ENCODE measurements at regions not wholly inside any gene's neighbourhood (a gene's known extent, or its start where the extent isn't known, plus 50 kb on each side); places are given as distances from the start of the nearest gene placed in this dataset.

DNA sequence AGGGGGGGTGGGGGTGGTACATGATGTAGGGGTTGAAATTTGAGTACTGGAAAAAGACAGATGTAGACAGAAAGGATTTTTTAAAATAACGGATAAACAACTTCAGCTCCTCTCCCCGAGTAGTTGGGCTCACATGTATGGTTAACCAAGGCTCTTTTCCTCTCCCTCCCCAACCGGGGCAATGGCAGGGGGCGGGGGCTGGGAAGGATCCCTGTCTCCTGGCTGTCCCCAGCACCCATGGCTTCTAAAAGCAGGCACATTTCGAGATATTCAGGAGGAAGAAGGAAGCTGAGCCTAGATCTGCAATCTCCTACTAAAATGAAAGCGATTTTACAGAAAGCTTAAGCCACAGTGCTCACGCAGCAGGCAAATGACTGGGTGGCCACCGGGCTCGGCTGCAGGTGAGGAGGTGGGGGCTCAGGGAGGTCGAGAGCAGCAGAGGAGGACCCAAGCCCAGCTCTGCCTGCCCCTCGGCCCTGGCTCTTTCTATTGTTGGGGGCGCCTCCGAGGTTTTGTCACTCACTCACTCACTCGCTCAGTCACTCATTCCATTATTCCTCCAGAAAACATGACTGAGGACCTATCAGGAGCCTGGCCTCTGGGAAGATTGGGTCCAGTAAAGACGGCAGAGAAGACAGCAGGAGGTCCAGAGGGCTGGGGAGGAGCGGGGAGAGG is 573.3 kb downstream of the PTPRU start:
- Histone ChIP-seq H4K20me1 (ENCODE audit: insufficient read depth, low read length, poor library complexity, severe bottlenecking) (no peaks in the 10 kb centered on the region), H2AFZ (ENCODE audit: low read length) (no peak overlapping the region), H3K79me2 (ENCODE audit: insufficient read depth, low read length) (no peaks in the 10 kb centered on the region), H3K36me3 (ENCODE audit: insufficient read depth, low read length) (no peaks in the 10 kb centered on the region), H3K27me3 (ENCODE audit: insufficient read depth, low read length, poor library complexity, severe bottlenecking) (no peaks in the 10 kb centered on the region), H3K9ac (ENCODE audit: low read depth, low read length, poor library complexity, severe bottlenecking) (no peak overlapping the region), H3K9me2 (replicated peaks; ENCODE audit: low read depth, low read length) (no peaks in the 10 kb centered on the region), H3F3A (ENCODE audit: low read depth) (no peaks in the 10 kb centered on the region), H3K4me2 (ENCODE audit: low read depth, low read length, poor library complexity, severe bottlenecking) (no peak overlapping the region), H3K9me3 (ENCODE audit: insufficient read depth, low read depth, low read length) (no peaks in the 10 kb centered on the region), H3K4me3 (ENCODE audit: low read length, poor library complexity, severe bottlenecking) (no peak overlapping the region), H3K4me1 (ENCODE audit: insufficient read depth, low read length, poor library complexity, severe bottlenecking) (no peaks in the 10 kb centered on the region)
- TF ChIP-seq EZH2phosphoT487 (IDR thresholded peaks at IDR 0.05; ENCODE audit: borderline replicate concordance) (no peak), CTCF (conservative IDR thresholded peaks at IDR 0.05; ENCODE audit: low read length) (no peak)

GRCh38 chr1:29808141-29808995 is 572.0 kb downstream of the PTPRU start:
- Histone ChIP-seq H3K27me3 (ENCODE audit: insufficient read depth, low read length, poor library complexity, severe bottlenecking) (no peaks in the 10 kb centered on the region), H3K36me3 (ENCODE audit: insufficient read depth, low read length) (no peaks in the 10 kb centered on the region), H3K9ac (ENCODE audit: low read depth, low read length, poor library complexity, severe bottlenecking) (no peak overlapping the region), H3F3A (ENCODE audit: low read depth) (no peaks in the 10 kb centered on the region), H2AFZ (ENCODE audit: low read length) (no peak overlapping the region), H3K4me2 (ENCODE audit: low read depth, low read length, poor library complexity, severe bottlenecking) (no peak overlapping the region), H3K4me3 (ENCODE audit: low read length, poor library complexity, severe bottlenecking) (no peak overlapping the region), H3K4me1 (ENCODE audit: insufficient read depth, low read length, poor library complexity, severe bottlenecking) (no peaks in the 10 kb centered on the region), H3K9me3 (ENCODE audit: insufficient read depth, low read depth, low read length) (no peaks in the 10 kb centered on the region; the same call in 1 of the 2 replicates), H3K9me2 (replicated peaks; ENCODE audit: low read depth, low read length) (no peaks in the 10 kb centered on the region), H3K79me2 (ENCODE audit: insufficient read depth, low read length) (no peaks in the 10 kb centered on the region), H4K20me1 (ENCODE audit: insufficient read depth, low read length, poor library complexity, severe bottlenecking) (no peaks in the 10 kb centered on the region)
- TF ChIP-seq CTCF (conservative IDR thresholded peaks at IDR 0.05; ENCODE audit: low read length) (no peak), EZH2phosphoT487 (IDR thresholded peaks at IDR 0.05; ENCODE audit: borderline replicate concordance) (no peak)

DNA sequence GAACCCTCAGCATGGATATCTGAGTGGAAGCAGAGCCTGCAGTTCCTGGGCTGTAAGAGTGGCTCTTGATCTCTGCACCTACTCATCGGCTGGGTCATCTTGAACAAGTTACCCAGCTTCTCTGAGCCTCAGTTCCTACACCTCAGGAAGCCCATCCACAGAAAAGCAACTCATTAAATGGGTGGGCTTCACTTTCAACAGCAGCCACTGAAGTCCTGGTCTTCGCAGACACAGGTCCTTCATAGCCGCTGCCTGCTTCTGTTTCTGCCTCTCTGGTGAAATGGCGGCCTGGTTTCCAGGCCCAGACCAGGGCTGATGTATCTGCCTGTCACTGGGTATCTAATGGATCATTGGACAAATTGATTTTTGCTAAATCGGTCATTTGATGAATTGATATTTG is 571.4 kb downstream of the PTPRU start:
- no peak overlapping the region for H3K4me3 ChIP-seq (ENCODE audit: low read length, poor library complexity, severe bottlenecking)
- no peak overlapping the region for H3K4me2 ChIP-seq (ENCODE audit: low read depth, low read length, poor library complexity, severe bottlenecking)
- no peaks in the 10 kb centered on the region for H3K9me2 ChIP-seq (replicated peaks; ENCODE audit: low read depth, low read length)
- no peaks in the 10 kb centered on the region for H3F3A ChIP-seq (ENCODE audit: low read depth)
- TF ChIP-seq CTCF (conservative IDR thresholded peaks at IDR 0.05; ENCODE audit: low read length) (no peak), EZH2phosphoT487 (IDR thresholded peaks at IDR 0.05; ENCODE audit: borderline replicate concordance) (no peak)
- no peaks in the 10 kb centered on the region for H4K20me1 ChIP-seq (ENCODE audit: insufficient read depth, low read length, poor library complexity, severe bottlenecking)
- H3K9ac ChIP-seq (ENCODE audit: low read depth, low read length, poor library complexity, severe bottlenecking) = no peak overlapping the region
- H3K9me3 ChIP-seq (ENCODE audit: insufficient read depth, low read depth, low read length) = no peaks in the 10 kb centered on the region; the same call in 1 of the 2 replicates
- no peak overlapping the region for H2AFZ ChIP-seq (ENCODE audit: low read length)
- H3K36me3 ChIP-seq (ENCODE audit: insufficient read depth, low read length) = no peaks in the 10 kb centered on the region
- no peaks in the 10 kb centered on the region for H3K79me2 ChIP-seq (ENCODE audit: insufficient read depth, low read length)
- no peaks in the 10 kb centered on the region for H3K27me3 ChIP-seq (ENCODE audit: insufficient read depth, low read length, poor library complexity, severe bottlenecking)
- H3K4me1 ChIP-seq (ENCODE audit: insufficient read depth, low read length, poor library complexity, severe bottlenecking) = no peaks in the 10 kb centered on the region
